OCI-LY7 (cell line): ENCODE measurements at regions not wholly inside any gene's neighbourhood (a gene's known extent, or its start where the extent isn't known, plus 50 kb on each side); places are given as distances from the start of the nearest gene placed in this dataset.

Experiments used
- CTCF ChIP-seq: fragments of 200-600 bp; sonication (generic); conservative IDR thresholded peaks from 2 replicates; pipeline ENCODE4 v1.5.1; 2014; ENCODE audit warnings: mild to moderate bottlenecking, antibody characterized with exemption, low read length, moderate library complexity, mixed read lengths
- EZH2phosphoT487 ChIP-seq: fragments of 200-600 bp; sonication (generic); IDR thresholded peaks from 2 replicates; pipeline ENCODE4 v1.6.1; 2018; ENCODE audit warnings: low read depth, borderline replicate concordance, mild to moderate bottlenecking, mixed run types, antibody characterized with exemption, low read length, moderate library complexity, mixed read lengths

GRCh38 chr12:74170645-74171477 lies 366.8 kb upstream of the ATXN7L3B start:
- no peak for TF ChIP-seq CTCF
- no peak for TF ChIP-seq EZH2phosphoT487
